GM12875 (cell line): ENCODE measurements at regions not wholly inside any gene's neighbourhood (a gene's known extent, or its start where the extent isn't known, plus 50 kb on each side); places are given as distances from the start of the nearest gene placed in this dataset.

ENCODE experiments used
- H3K4me3 ChIP-seq: one replicate; pipeline ENCODE4 v1.5.1; 2011; ENCODE audit warnings: low read depth, low read length, control low read depth
- CTCF ChIP-seq: IDR thresholded peaks from 2 replicates; pipeline ENCODE4 v1.5.1; 2011; ENCODE audit warnings: low read depth, mild to moderate bottlenecking, control low read depth, inconsistent platforms, low read length, moderate library complexity, borderline replicate concordance; ENCODE audit not compliant: insufficient read depth

- no peak for TF ChIP-seq CTCF
- H3K4me3 ChIP-seq, result no peak overlapping the region
Observed at GRCh38 chr3:22244761-22245521, 493.9 kb upstream of the ZNF385D start.

- no peak for TF ChIP-seq CTCF
- no peak overlapping the region for H3K4me3 ChIP-seq
Observed at GRCh38 chr3:22245811-22246583, 495.0 kb upstream of the ZNF385D start.

GRCh38 chr3:22249658-22250057 lies 498.6 kb upstream of the ZNF385D start:
- TF ChIP-seq CTCF, result no peak
- no peak overlapping the region for H3K4me3 ChIP-seq

GRCh38 chr3:22257252-22257651 lies 506.2 kb upstream of the ZNF385D start:
- no peak for TF ChIP-seq CTCF
- H3K4me3 ChIP-seq, result no peak overlapping the region

- H3K4me3 ChIP-seq, result no peak overlapping the region
- no peak for TF ChIP-seq CTCF
Observed at GRCh38 chr3:22262386-22262785, 511.4 kb upstream of the ZNF385D start.

GRCh38 chr3:22263042-22263441 lies 512.0 kb upstream of the ZNF385D start:
- H3K4me3 ChIP-seq, result no peak overlapping the region
- TF ChIP-seq CTCF, result no peak

GRCh38 chr3:22265403-22265802 lies 514.4 kb upstream of the ZNF385D start:
- no peak overlapping the region for H3K4me3 ChIP-seq
- no peak for TF ChIP-seq CTCF
